HCT116 (cell line): ENCODE measurements at regions not wholly inside any gene's neighbourhood (a gene's known extent, or its start where the extent isn't known, plus 50 kb on each side); places are given as distances from the start of the nearest gene placed in this dataset.

ENCODE experiments used
- ATAC-seq: fragments of 200-7000 bp; cut with Tn5 transposase; 2 replicates; pipeline ENCODE4 v1.9.1; 2020; ENCODE audit warnings: mild to moderate bottlenecking, moderate library complexity
- BruUV-seq: library from RNA; stranded (reverse); fragments of 400-500 nt; replicated peaks from 2 replicates; lab custom pipeline; 2021; lab: Mats Ljungman, UMichigan
- CTCF ChIA-PET: fragments of 300-600 bp; sonication (Branson Sonifier 250); formaldehyde crosslinking; loops from one replicate; lab custom pipeline; 2021; ENCODE audit warnings: antibody characterized with exemption; lab: Charles Lee
- POLR2A ChIA-PET: fragments of 300-600, 350-600 bp; sonication (Branson Sonifier 250); formaldehyde crosslinking; loops from one replicate; lab custom pipeline; 2021; ENCODE audit warnings: antibody characterized with exemption; lab: Charles Lee
- RAD21 ChIA-PET, 2 experiments: fragments of 300-600 bp; sonication (Branson Sonifier 250); formaldehyde crosslinking; loops; one replicate each; lab custom pipeline; 2023; ENCODE audit warnings: low total read pairs in 2 of 2; ENCODE audit not compliant: uncharacterized antibody in 2 of 2, unreplicated experiment in 2 of 2, low non-redundant PET in 1 of 2; lab: Charles Lee
- DNase-seq: peaks from one replicate; pipeline ENCODE4 v3.0.0-alpha.2; 2010; ENCODE audit warnings: low read depth, low spot score
- H2AFZ ChIP-seq: fragments of 200-600 bp; shearing (Covaris generic), sonication (generic); 2 replicates; pipeline ENCODE4 v1.6.1; 2017; ENCODE audit warnings: low read depth, mixed run types, mixed read lengths, antibody characterized with exemption, low read length; ENCODE audit not compliant: poor library complexity, severe bottlenecking
- H3K27ac ChIP-seq: 2 replicates; pipeline ENCODE4 v1.5.1; 2012; ENCODE audit warnings: low read depth, low read length
- H3K27me3 ChIP-seq: fragments of 200-600 bp; sonication (generic); 2 replicates; pipeline ENCODE4 v1.6.1; 2016; ENCODE audit warnings: mixed run types, low read length, mixed read lengths; ENCODE audit not compliant: insufficient read depth
- H3K36me3 ChIP-seq, 2 experiments: fragments of 200-500 bp in 1 of 2; fragments of 200-600 bp in 1 of 2; sonication (Bioruptor generic) in 1 of 2; sonication (generic) in 1 of 2; 2 replicates each; pipeline versions ENCODE4 v1.5.1 to v1.6.1; 2014 to 2016; ENCODE audit warnings: low read length in 2 of 2, inconsistent platforms in 1 of 2, mixed read lengths in 1 of 2, mixed run types in 1 of 2; ENCODE audit not compliant: insufficient read depth in 2 of 2, control insufficient read depth in 1 of 2
- H3K4me1 ChIP-seq, 2 experiments: fragments of 200-600 bp in 1 of 2; sonication (generic) in 1 of 2; 2 replicates each; pipeline versions ENCODE4 v1.5.1 to v1.6.1; 2012 to 2017; ENCODE audit warnings: low read length in 2 of 2, inconsistent platforms in 1 of 2, mild to moderate bottlenecking in 1 of 2, mixed read lengths in 1 of 2, mixed run types in 1 of 2, moderate library complexity in 1 of 2; ENCODE audit not compliant: insufficient read depth in 2 of 2, control insufficient read depth in 1 of 2
- H3K4me2 ChIP-seq: fragments of 200-600 bp; sonication (generic); 2 replicates; pipeline ENCODE4 v1.6.1; 2017; ENCODE audit warnings: mixed run types, low read length, mixed read lengths
- H3K4me3 ChIP-seq, 2 experiments: fragments of 200-600 bp in 1 of 2; sonication (generic) in 1 of 2; replicated peaks in 1 of 2; 2 replicates each; pipeline ENCODE4 v1.5.1; 2011 to 2016; ENCODE audit warnings: low read length in 2 of 2, control low read depth in 1 of 2, low read depth in 1 of 2, mild to moderate bottlenecking in 1 of 2, mixed read lengths in 1 of 2, mixed run types in 1 of 2
- H3K79me2 ChIP-seq: fragments of 200-600 bp; sonication (generic); 2 replicates; pipeline ENCODE4 v1.6.1; 2017; ENCODE audit warnings: mild to moderate bottlenecking, mixed run types, low read length, moderate library complexity, mixed read lengths; ENCODE audit not compliant: insufficient read depth
- H3K9ac ChIP-seq: fragments of 200-600 bp; sonication (generic); 2 replicates; pipeline ENCODE4 v1.6.1; 2016; ENCODE audit warnings: low read length, mixed read lengths
- H3K9me2 ChIP-seq: fragments of 200-600 bp; sonication (generic), shearing (Covaris generic); 2 replicates; pipeline ENCODE4 v1.6.1; 2017; ENCODE audit warnings: mixed run types, mild to moderate bottlenecking, moderate library complexity; ENCODE audit not compliant: insufficient read depth
- H3K9me3 ChIP-seq, 2 experiments: fragments of 200-500 bp in 1 of 2; fragments of 200-600 bp in 1 of 2; sonication (Bioruptor generic) in 1 of 2; sonication (generic) in 1 of 2; 2 replicates each; pipeline ENCODE4 v1.6.1; 2014 to 2017; ENCODE audit warnings: low read length in 2 of 2, mixed read lengths in 2 of 2, inconsistent platforms in 1 of 2, low read depth in 1 of 2, mild to moderate bottlenecking in 1 of 2, mixed run types in 1 of 2, moderate library complexity in 1 of 2; ENCODE audit not compliant: control insufficient read depth in 1 of 2, insufficient read depth in 1 of 2
- H4K20me1 ChIP-seq: fragments of 200-600 bp; sonication (generic), shearing (Covaris generic); 2 replicates; pipeline ENCODE4 v1.6.1; 2017; ENCODE audit warnings: mixed run types, mild to moderate bottlenecking, moderate library complexity; ENCODE audit not compliant: insufficient read depth
- ATF3 ChIP-seq: IDR thresholded peaks from 2 replicates; pipeline ENCODE4 v1.6.1; 2012
- CBX3 ChIP-seq: IDR thresholded peaks from 2 replicates; pipeline ENCODE4 v1.6.1; 2012; ENCODE audit warnings: low read depth
- CEBPB ChIP-seq: IDR thresholded peaks from 2 replicates; pipeline ENCODE4 v1.6.1; 2012; ENCODE audit warnings: low read depth
- CTCF ChIP-seq, 3 experiments: fragments of 200-600 bp in 1 of 3; sonication (generic) in 1 of 3; IDR thresholded peaks in 2 of 3; conservative IDR thresholded peaks in 1 of 3; 2 replicates each; pipeline ENCODE4 v1.5.1; 2012 to 2017; ENCODE audit warnings: low read depth in 2 of 3, low read length in 2 of 3, antibody characterized with exemption in 1 of 3, borderline replicate concordance in 1 of 3, control low read depth in 1 of 3, mild to moderate bottlenecking in 1 of 3, mixed read lengths in 1 of 3, mixed run types in 1 of 3, moderate library complexity in 1 of 3; ENCODE audit not compliant: insufficient read depth in 1 of 3
- EGR1 ChIP-seq: IDR thresholded peaks from 2 replicates; pipeline ENCODE4 v1.6.1; 2012; ENCODE audit warnings: low read depth
- EZH2 ChIP-seq: fragments of 200-600 bp; sonication (generic); IDR thresholded peaks from 2 replicates; pipeline ENCODE4 v1.6.1; 2017; ENCODE audit warnings: antibody characterized with exemption, mixed run types
- EZH2phosphoT487 ChIP-seq: fragments of 200-600 bp; IDR thresholded peaks from 2 replicates; pipeline ENCODE4 v1.6.1; 2018; ENCODE audit warnings: antibody characterized with exemption, borderline replicate concordance
- FOSL1 ChIP-seq: IDR thresholded peaks from 2 replicates; pipeline ENCODE4 v1.6.1; 2012; ENCODE audit warnings: low read depth
- JUND ChIP-seq: IDR thresholded peaks from 2 replicates; pipeline ENCODE4 v1.6.1; 2012
- MAX ChIP-seq: IDR thresholded peaks from 2 replicates; pipeline ENCODE4 v1.6.1; 2012
- POLR2A ChIP-seq: IDR thresholded peaks from 2 replicates; pipeline ENCODE4 v1.7.0; 2011; ENCODE audit warnings: borderline replicate concordance; ENCODE audit not compliant: insufficient read depth, insufficient read length; ENCODE audit errors: extremely low read depth
- POLR2AphosphoS5 ChIP-seq: IDR thresholded peaks from 2 replicates; pipeline ENCODE4 v1.6.1; 2011; ENCODE audit warnings: mild to moderate bottlenecking, low read depth, low read length, moderate library complexity
- RAD21 ChIP-seq: IDR thresholded peaks from 2 replicates; pipeline ENCODE4 v1.6.1; 2012; ENCODE audit warnings: low read depth, mild to moderate bottlenecking
- REST ChIP-seq: IDR thresholded peaks from 2 replicates; pipeline ENCODE4 v1.6.1; 2012; ENCODE audit warnings: low read depth
- SIN3A ChIP-seq: IDR thresholded peaks from 2 replicates; pipeline ENCODE4 v1.6.1; 2012; ENCODE audit warnings: low read depth
- SP1 ChIP-seq: IDR thresholded peaks from 2 replicates; pipeline ENCODE4 v1.6.1; 2012; ENCODE audit warnings: low read depth
- TCF7L2 ChIP-seq: IDR thresholded peaks from 2 replicates; pipeline ENCODE4 v1.7.0; 2011; ENCODE audit warnings: borderline replicate concordance, inconsistent platforms; ENCODE audit not compliant: insufficient read depth, insufficient read length; ENCODE audit errors: extremely low read depth
- ZBTB33 ChIP-seq: IDR thresholded peaks from 2 replicates; pipeline ENCODE4 v1.6.1; 2011; ENCODE audit warnings: mild to moderate bottlenecking, low read length, moderate library complexity; ENCODE audit not compliant: insufficient replicate concordance; ENCODE audit errors: extremely low read depth
- ZFX ChIP-seq: fragments of 450-650 bp; IDR thresholded peaks from 2 replicates; pipeline ENCODE4 v1.6.1; 2017
- ZNF274 ChIP-seq: fragments of 200-500 bp; sonication (Bioruptor generic); IDR thresholded peaks from 2 replicates; pipeline ENCODE4 v1.6.1; 2014; ENCODE audit warnings: mild to moderate bottlenecking, low read depth, low read length, inconsistent platforms
- intact Hi-C: fragments of 100-400 bp; cut with micrococcal nuclease; formaldehyde crosslinking; loops from 2 replicates; pipeline ENCODE4 v1.10.0; 2022

GRCh38 chr11:23272095-23272494 is 411.8 kb upstream of the CCDC179 start:
- Histone ChIP-seq H3K36me3 (no peaks in the 10 kb centered on the region), H3K9me2 (no peaks in the 10 kb centered on the region), H3K27me3 (no peaks in the 10 kb centered on the region), H3K4me2 (no peak overlapping the region), H3K4me3 (no peak overlapping the region), H3K27ac (no peak overlapping the region), H3K9me3 (peaks cover 8 to 15% of the 10 kb centered on the region in 2 experiments; a peak in 2 of 4 replicates), H3K9ac (no peak overlapping the region), H3K4me1 (no peaks in the 10 kb centered on the region), H2AFZ (no peak overlapping the region), H3K79me2 (no peaks in the 10 kb centered on the region), H4K20me1 (no peaks in the 10 kb centered on the region)
- BruUV-seq = no TSS peak
- CTCF ChIA-PET = no interaction called here
- ATAC-seq (no peak), DNase-seq (no peak)
- intact Hi-C loops = no loop called here
- POLR2A ChIA-PET = no interaction called here
- TF ChIP-seq FOSL1 = no peak
- no peak for TF ChIP-seq EZH2
- TF ChIP-seq TCF7L2 = no peak
- no peak for TF ChIP-seq ZNF274
- no peak for TF ChIP-seq JUND
- TF ChIP-seq POLR2A = no peak
- no peak for TF ChIP-seq EZH2phosphoT487
- no peak for TF ChIP-seq SP1
- no peak for TF ChIP-seq EGR1
- TF ChIP-seq SIN3A = no peak
- no peak for TF ChIP-seq MAX
- no peak for TF ChIP-seq POLR2AphosphoS5
- no peak for TF ChIP-seq REST
- no peak for TF ChIP-seq ATF3
- no peak for TF ChIP-seq CTCF (IDR thresholded peaks at IDR 0.05 in 2 of 3, conservative IDR thresholded peaks at IDR 0.05 in 1 of 3; ENCODE audit: borderline replicate concordance in 1 of 3, insufficient read depth in 1 of 3, low read depth in 2 of 3, low read length in 2 of 3)
- TF ChIP-seq RAD21 = no peak
- TF ChIP-seq CBX3 = no peak
- TF ChIP-seq CEBPB = no peak
- no peak for TF ChIP-seq ZFX
- no peak for TF ChIP-seq ZBTB33
- RAD21 ChIA-PET = no interaction called here
